IPS-NIHi11 (cell line): ENCODE measurements at regions not wholly inside any gene's neighbourhood (a gene's known extent, or its start where the extent isn't known, plus 50 kb on each side); places are given as distances from the start of the nearest gene placed in this dataset.
A peak's percentile ranks its signal among the peaks of the same experiment; 100 is the strongest.
"Not testable (repeated sequence)": the region's sequence is repeated elsewhere in the genome, so short reads cannot be mapped to it uniquely, and the experiment has no call there.

ENCODE experiments used
- DNase-seq: peaks from one replicate; pipeline ENCODE4 v3.0.0; 2012; ENCODE audit warnings: mixed read lengths, low spot score

GRCh38 chr15:62324382-62324781 lies 159.3 kb upstream of the C2CD4B start:
- DNase-seq: no peak

- no peak for DNase-seq
These were observed 160.5 kb upstream of the C2CD4B start for GRCh38 chr15:62325597-62325996.

GRCh38 chr15:62326460-62327011 lies 161.5 kb upstream of the C2CD4B start:
- no peak for DNase-seq

GRCh38 chr15:62327406-62327805 lies 162.3 kb upstream of the C2CD4B start:
- no peak for DNase-seq

- not testable (repeated sequence) for DNase-seq
These were observed 167.4 kb upstream of the C2CD4B start for GRCh38 chr15:62332472-62332871.

- no peak for DNase-seq
These were observed 169.5 kb upstream of the C2CD4B start for GRCh38 chr15:62334536-62334935.

- no peak for DNase-seq
These were observed 172.8 kb upstream of the C2CD4B start for GRCh38 chr15:62337934-62338333.

GRCh38 chr15:62338497-62338896 lies 173.4 kb upstream of the C2CD4B start:
- DNase-seq: no peak

- DNase-seq: no peak
These were observed 177.9 kb upstream of the C2CD4B start for GRCh38 chr15:62342959-62343358.

GRCh38 chr15:62343397-62343796 lies 178.3 kb upstream of the C2CD4B start:
- no peak for DNase-seq

GRCh38 chr15:62344806-62345539 lies 179.9 kb upstream of the C2CD4B start:
- DNase-seq: peak; percentile 79

GRCh38 chr15:62346168-62346567 lies 181.1 kb upstream of the C2CD4B start:
- no peak for DNase-seq

GRCh38 chr15:62348118-62348517 lies 183.0 kb upstream of the C2CD4B start:
- no peak for DNase-seq

- no peak for DNase-seq
These were observed 183.5 kb upstream of the C2CD4B start for GRCh38 chr15:62348623-62349022.

GRCh38 chr15:62352817-62353216 lies 187.7 kb upstream of the C2CD4B start:
- no peak for DNase-seq

GRCh38 chr15:62357431-62357830 lies 192.3 kb upstream of the C2CD4B start:
- no peak for DNase-seq

GRCh38 chr15:62359416-62359815 lies 194.3 kb upstream of the C2CD4B start:
- DNase-seq: no peak

- no peak for DNase-seq
These were observed 195.4 kb upstream of the C2CD4B start for GRCh38 chr15:62360332-62361097.

- no peak for DNase-seq
These were observed 197.1 kb upstream of the C2CD4B start for GRCh38 chr15:62362144-62362543.

- DNase-seq: no peak
These were observed 197.5 kb upstream of the C2CD4B start for GRCh38 chr15:62362608-62363007.

- DNase-seq: no peak
These were observed 198.8 kb upstream of the C2CD4B start for GRCh38 chr15:62363913-62364312.

GRCh38 chr15:62365795-62366442 lies 200.8 kb upstream of the C2CD4B start:
- no peak for DNase-seq

- DNase-seq: no peak
These were observed 204.4 kb upstream of the C2CD4B start for GRCh38 chr15:62369454-62369853.
